K562 (cell line): ENCODE measurements at regions not wholly inside any gene's neighbourhood (a gene's known extent, or its start where the extent isn't known, plus 50 kb on each side); places are given as distances from the start of the nearest gene placed in this dataset.

Experiments
- CC2D1A ChIP-seq: fragments of 450-650 bp; IDR thresholded peaks from 2 replicates; pipeline ENCODE4 v1.6.1; 2017; ENCODE audit warnings: mild to moderate bottlenecking
- FOXJ2 ChIP-seq: fragments of 200-800 bp; sonication (Bioruptor generic); IDR thresholded peaks from 2 replicates; pipeline ENCODE4 v1.6.1; 2016; ENCODE audit warnings: missing genetic modification characterization, missing compliant biosample characterization
- FOXJ3 ChIP-seq: sonication (generic); formaldehyde crosslinking; IDR thresholded peaks from 2 replicates; pipeline ENCODE4 v1.4.0; 2020; ENCODE audit warnings: mild to moderate bottlenecking, missing genetic modification reagents
- GTF2A2 ChIP-seq: IDR thresholded peaks from 2 replicates; pipeline ENCODE4 v1.6.1; 2016; ENCODE audit warnings: mild to moderate bottlenecking, missing genetic modification characterization, missing compliant biosample characterization
- HDAC2 ChIP-seq: fragments of 450-650 bp; IDR thresholded peaks from 2 replicates; pipeline ENCODE4 v1.6.1; 2016; ENCODE audit warnings: mild to moderate bottlenecking
- KLF1 ChIP-seq: fragments of 450-650 bp; IDR thresholded peaks from 2 replicates; pipeline ENCODE4 v1.6.1; 2016; ENCODE audit warnings: missing genetic modification characterization, missing compliant biosample characterization
- MTA3 ChIP-seq: fragments of 450-650 bp; formaldehyde crosslinking; IDR thresholded peaks from 2 replicates; pipeline ENCODE4 v1.6.1; 2017; ENCODE audit warnings: mild to moderate bottlenecking, borderline replicate concordance
- NCOA6 ChIP-seq: fragments of 450-650 bp; IDR thresholded peaks from 2 replicates; pipeline ENCODE4 v1.6.1; 2017; ENCODE audit warnings: mild to moderate bottlenecking
- NCOR1 ChIP-seq: fragments of 450-650 bp; IDR thresholded peaks from 2 replicates; pipeline ENCODE4 v1.6.1; 2016; ENCODE audit warnings: mild to moderate bottlenecking, moderate library complexity
- PML ChIP-seq: IDR thresholded peaks from 2 replicates; pipeline ENCODE4 v1.6.1; 2012; ENCODE audit warnings: low read length, inconsistent platforms
- POLR3A ChIP-seq: IDR thresholded peaks from 2 replicates; pipeline ENCODE4 v1.6.1; 2011; ENCODE audit warnings: borderline replicate concordance, mild to moderate bottlenecking, moderate library complexity; ENCODE audit not compliant: insufficient read length, insufficient read depth; ENCODE audit errors: extremely low read depth
- RBBP5 ChIP-seq: fragments of 200-600 bp; sonication (generic); IDR thresholded peaks from 2 replicates; pipeline ENCODE4 v1.6.1; 2012; ENCODE audit warnings: borderline replicate concordance, mild to moderate bottlenecking, low read length, control low read depth, inconsistent platforms; ENCODE audit not compliant: insufficient read depth, poor library complexity, severe bottlenecking
- RBM39 ChIP-seq: fragments of 200-400 bp; formaldehyde crosslinking; optimal IDR thresholded peaks from 2 replicates; pipeline ENCODE3; 2018; ENCODE audit warnings: low read depth, low read length
- TCF15 ChIP-seq: fragments of 250-450 bp; sonication (Bioruptor Pico); IDR thresholded peaks from 2 replicates; pipeline ENCODE4 v1.8.0; 2022; ENCODE audit warnings: moderate library complexity, mild to moderate bottlenecking, inconsistent platforms
- ZHX1 ChIP-seq: fragments of 150-350 bp; conservative IDR thresholded peaks from 2 replicates; pipeline ENCODE4 v1.6.1; 2014; ENCODE audit warnings: low read length
- ZNF324 ChIP-seq: fragments of 250-450 bp; sonication (Bioruptor Pico); IDR thresholded peaks from 2 replicates; pipeline ENCODE4 v1.4.0; 2020; ENCODE audit warnings: mild to moderate bottlenecking
- ZNF561 ChIP-seq: fragments of 450-650 bp; formaldehyde crosslinking; conservative IDR thresholded peaks from 2 replicates; pipeline ENCODE4 v1.4.0; 2020; ENCODE audit warnings: mild to moderate bottlenecking, moderate library complexity
- TF ChIP-seq, protein P1 (sequence below): fragments of 200-800 bp; sonication (Bioruptor generic); IDR thresholded peaks from 2 replicates; pipeline ENCODE4 v1.6.1; 2016; ENCODE audit warnings: missing genetic modification characterization, missing compliant biosample characterization
- TF ChIP-seq, protein P2 (sequence below): fragments of 450-650 bp; IDR thresholded peaks from 2 replicates; pipeline ENCODE4 v1.6.1; 2016; ENCODE audit warnings: borderline replicate concordance

DNA sequence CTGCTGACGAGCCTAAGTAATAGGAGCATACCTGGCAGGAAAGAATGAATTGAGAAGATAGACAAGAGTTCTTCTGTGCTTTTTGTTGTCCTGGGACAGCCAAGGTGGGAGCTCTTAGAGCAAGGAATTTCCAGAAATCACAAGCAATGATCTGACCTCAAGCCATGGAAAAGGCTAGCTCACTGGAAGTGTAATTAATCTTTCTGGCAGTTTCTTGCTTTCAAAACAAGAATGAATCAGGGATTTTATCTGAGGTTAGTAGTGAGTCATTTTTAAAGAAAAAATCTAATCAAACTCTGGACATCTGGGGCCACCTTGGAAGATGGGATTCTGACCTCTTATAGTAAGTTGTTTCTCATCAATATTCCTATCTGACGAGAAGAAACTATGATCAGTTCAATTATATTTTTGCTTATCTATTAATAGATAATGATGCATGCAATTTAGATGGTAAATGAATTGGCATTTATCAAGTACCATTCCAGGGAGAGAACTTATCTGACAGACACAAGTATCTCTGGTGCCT lies 98.0 kb downstream of the ADCYAP1 start (continued):
- TF ChIP-seq, protein P1, sequence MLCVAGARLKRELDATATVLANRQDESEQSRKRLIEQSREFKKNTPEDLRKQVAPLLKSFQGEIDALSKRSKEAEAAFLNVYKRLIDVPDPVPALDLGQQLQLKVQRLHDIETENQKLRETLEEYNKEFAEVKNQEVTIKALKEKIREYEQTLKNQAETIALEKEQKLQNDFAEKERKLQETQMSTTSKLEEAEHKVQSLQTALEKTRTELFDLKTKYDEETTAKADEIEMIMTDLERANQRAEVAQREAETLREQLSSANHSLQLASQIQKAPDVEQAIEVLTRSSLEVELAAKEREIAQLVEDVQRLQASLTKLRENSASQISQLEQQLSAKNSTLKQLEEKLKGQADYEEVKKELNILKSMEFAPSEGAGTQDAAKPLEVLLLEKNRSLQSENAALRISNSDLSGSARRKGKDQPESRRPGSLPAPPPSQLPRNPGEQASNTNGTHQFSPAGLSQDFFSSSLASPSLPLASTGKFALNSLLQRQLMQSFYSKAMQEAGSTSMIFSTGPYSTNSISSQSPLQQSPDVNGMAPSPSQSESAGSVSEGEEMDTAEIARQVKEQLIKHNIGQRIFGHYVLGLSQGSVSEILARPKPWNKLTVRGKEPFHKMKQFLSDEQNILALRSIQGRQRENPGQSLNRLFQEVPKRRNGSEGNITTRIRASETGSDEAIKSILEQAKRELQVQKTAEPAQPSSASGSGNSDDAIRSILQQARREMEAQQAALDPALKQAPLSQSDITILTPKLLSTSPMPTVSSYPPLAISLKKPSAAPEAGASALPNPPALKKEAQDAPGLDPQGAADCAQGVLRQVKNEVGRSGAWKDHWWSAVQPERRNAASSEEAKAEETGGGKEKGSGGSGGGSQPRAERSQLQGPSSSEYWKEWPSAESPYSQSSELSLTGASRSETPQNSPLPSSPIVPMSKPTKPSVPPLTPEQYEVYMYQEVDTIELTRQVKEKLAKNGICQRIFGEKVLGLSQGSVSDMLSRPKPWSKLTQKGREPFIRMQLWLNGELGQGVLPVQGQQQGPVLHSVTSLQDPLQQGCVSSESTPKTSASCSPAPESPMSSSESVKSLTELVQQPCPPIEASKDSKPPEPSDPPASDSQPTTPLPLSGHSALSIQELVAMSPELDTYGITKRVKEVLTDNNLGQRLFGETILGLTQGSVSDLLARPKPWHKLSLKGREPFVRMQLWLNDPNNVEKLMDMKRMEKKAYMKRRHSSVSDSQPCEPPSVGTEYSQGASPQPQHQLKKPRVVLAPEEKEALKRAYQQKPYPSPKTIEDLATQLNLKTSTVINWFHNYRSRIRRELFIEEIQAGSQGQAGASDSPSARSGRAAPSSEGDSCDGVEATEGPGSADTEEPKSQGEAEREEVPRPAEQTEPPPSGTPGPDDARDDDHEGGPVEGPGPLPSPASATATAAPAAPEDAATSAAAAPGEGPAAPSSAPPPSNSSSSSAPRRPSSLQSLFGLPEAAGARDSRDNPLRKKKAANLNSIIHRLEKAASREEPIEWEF (CRISPR knock-in tag) = peak; percentile 90; the same call in 1 of the 2 replicates
- peak; percentile 18; the same call in 1 of the 2 replicates for TF ChIP-seq MTA3
- no peak for TF ChIP-seq GTF2A2 (tag)
- no peak for TF ChIP-seq ZNF324 (CRISPR knock-in tag)
- peak; percentile 90 for TF ChIP-seq FOXJ2
- TF ChIP-seq KLF1 (tag) = no peak
- TF ChIP-seq FOXJ3 (CRISPR knock-in tag) = no peak
- TF ChIP-seq, protein P2, sequence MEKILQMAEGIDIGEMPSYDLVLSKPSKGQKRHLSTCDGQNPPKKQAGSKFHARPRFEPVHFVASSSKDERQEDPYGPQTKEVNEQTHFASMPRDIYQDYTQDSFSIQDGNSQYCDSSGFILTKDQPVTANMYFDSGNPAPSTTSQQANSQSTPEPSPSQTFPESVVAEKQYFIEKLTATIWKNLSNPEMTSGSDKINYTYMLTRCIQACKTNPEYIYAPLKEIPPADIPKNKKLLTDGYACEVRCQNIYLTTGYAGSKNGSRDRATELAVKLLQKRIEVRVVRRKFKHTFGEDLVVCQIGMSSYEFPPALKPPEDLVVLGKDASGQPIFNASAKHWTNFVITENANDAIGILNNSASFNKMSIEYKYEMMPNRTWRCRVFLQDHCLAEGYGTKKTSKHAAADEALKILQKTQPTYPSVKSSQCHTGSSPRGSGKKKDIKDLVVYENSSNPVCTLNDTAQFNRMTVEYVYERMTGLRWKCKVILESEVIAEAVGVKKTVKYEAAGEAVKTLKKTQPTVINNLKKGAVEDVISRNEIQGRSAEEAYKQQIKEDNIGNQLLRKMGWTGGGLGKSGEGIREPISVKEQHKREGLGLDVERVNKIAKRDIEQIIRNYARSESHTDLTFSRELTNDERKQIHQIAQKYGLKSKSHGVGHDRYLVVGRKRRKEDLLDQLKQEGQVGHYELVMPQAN = no peak
- no peak for TF ChIP-seq RBBP5
- no peak for TF ChIP-seq RBM39
- no peak for TF ChIP-seq CC2D1A
- no peak for TF ChIP-seq ZNF561 (CRISPR knock-in tag)
- TF ChIP-seq TCF15 (CRISPR knock-in tag) = no peak
- peak; percentile 22; the same call in 1 of the 2 replicates for TF ChIP-seq PML
- no peak for TF ChIP-seq ZHX1
- TF ChIP-seq NCOA6 = no peak
- TF ChIP-seq HDAC2 = 0 out of 2 replicates have a peak, but pooled peaks have one; percentile 24
- TF ChIP-seq NCOR1 = 0 out of 2 replicates have a peak, but pooled peaks have one; percentile 26
- TF ChIP-seq POLR3A = no peak
